ENCODE measurements at regions not wholly inside any gene's neighbourhood (a gene's known extent, or its start where the extent isn't known, plus 50 kb on each side); places are given as distances from the start of the nearest gene placed in this dataset.

DNA sequence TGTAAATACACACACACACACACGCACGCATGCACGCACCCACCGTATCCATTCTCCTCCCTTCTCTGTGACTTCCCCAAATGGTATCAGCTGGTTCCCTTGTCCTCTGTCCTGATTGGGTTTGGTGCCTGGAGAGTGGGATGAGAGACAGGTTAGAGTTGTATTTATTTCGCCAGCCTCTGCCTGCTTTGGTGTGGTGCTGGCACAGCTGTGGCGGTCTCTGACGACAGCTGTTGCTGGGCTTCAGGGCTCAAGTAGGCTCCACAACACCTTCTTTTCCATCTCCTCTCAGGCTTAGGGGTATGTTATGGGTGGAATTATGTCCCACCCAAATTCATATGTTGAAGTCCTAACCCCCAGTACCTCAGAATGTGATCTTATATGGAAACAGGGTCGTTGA lies 94.9 kb upstream of the ITGA6 start:
- no peak for FAIRE-seq
- WGBS, 2 donors, result 76 to 82% methylated on average over 8 of the region's 8 CpGs
- no peak for ATAC-seq

DNA sequence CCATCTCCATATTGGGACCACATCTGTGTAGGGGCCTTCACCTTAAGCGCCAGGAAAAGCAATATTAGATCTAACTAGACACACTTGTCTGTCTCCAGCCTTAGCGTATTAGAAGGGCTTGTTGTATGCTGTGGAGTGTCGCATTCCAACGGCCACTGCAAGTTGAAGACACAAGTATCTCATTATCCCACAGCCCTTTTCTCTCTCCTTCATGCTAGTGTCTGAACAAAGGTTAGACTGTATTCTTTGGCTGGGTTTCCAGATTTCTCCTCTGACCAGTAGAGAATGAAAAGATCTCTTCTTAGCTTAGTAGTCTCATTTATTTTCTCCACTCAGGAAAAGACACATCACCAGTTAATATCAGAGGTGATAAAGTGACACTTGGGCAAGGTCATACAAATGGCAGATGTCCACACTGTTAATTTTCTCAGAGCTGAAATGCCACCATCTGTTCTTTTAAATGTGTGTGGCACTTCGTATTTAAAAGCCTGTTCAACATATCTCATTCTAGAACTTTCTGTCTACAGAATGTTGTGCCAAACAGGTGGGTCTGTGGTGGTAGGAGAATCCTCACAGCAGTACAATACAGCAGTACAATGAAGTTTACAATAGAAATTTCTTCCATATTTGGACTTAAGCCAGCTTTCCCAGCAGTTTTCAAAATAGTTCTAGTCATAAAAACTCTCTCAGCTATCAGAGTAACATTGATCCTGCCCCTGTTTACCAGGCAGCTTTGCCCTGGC lies 94.0 kb upstream of the ITGA6 start:
- H3K27me3 ChIP-seq, result no peaks in the 10 kb centered on the region
- peaks cover 24 to 42% (median 34%) of the 10 kb centered on the region in 3 donors for H3K4me1 ChIP-seq
- no peaks in the 10 kb centered on the region for H3K36me3 ChIP-seq
- peak overlapping the region; percentile 24 to 71 (median 66) for H3K27ac ChIP-seq
- peak in 3 of 4 donors; percentile 5 to 30 (median 6) for ATAC-seq
- TF ChIP-seq, protein P1, sequence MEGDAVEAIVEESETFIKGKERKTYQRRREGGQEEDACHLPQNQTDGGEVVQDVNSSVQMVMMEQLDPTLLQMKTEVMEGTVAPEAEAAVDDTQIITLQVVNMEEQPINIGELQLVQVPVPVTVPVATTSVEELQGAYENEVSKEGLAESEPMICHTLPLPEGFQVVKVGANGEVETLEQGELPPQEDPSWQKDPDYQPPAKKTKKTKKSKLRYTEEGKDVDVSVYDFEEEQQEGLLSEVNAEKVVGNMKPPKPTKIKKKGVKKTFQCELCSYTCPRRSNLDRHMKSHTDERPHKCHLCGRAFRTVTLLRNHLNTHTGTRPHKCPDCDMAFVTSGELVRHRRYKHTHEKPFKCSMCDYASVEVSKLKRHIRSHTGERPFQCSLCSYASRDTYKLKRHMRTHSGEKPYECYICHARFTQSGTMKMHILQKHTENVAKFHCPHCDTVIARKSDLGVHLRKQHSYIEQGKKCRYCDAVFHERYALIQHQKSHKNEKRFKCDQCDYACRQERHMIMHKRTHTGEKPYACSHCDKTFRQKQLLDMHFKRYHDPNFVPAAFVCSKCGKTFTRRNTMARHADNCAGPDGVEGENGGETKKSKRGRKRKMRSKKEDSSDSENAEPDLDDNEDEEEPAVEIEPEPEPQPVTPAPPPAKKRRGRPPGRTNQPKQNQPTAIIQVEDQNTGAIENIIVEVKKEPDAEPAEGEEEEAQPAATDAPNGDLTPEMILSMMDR (IDR thresholded peaks at IDR 0.05), result no peak
- FAIRE-seq, result no peak
- no peak for DNase-seq
- intact Hi-C loops (cut with DNase I), result no loop called here
- no peak overlapping the region for H3K4me3 ChIP-seq
- H3K9me3 ChIP-seq, result no peaks in the 10 kb centered on the region
- 25 to 30% methylated on average over 5 of the region's 5 CpGs for WGBS, 2 donors

More for the DNA sequence above, 94.9 kb upstream of the ITGA6 start:
- no peaks in the 10 kb centered on the region for H3K9me3 ChIP-seq
- H3K4me3 ChIP-seq, result no peak overlapping the region
- DNase-seq, result no peak
- H3K4me1 ChIP-seq, result peaks cover 24 to 46% (median 34%) of the 10 kb centered on the region in 3 donors
- TF ChIP-seq, protein P1 (IDR thresholded peaks at IDR 0.05), result no peak
- H3K27ac ChIP-seq, result peak overlapping the region in 2 of 4 donors; percentile 68 to 71
- no peaks in the 10 kb centered on the region for H3K36me3 ChIP-seq
- intact Hi-C loops (cut with DNase I), result no loop called here
- H3K27me3 ChIP-seq, result no peaks in the 10 kb centered on the region

- Histone ChIP-seq H3K4me1 (peaks cover 26 to 41% (median 38%) of the 10 kb centered on the region in 3 donors), H3K27ac (peak overlapping the region; percentile 24 to 71 (median 66)), H3K36me3 (no peaks in the 10 kb centered on the region), H3K27me3 (no peaks in the 10 kb centered on the region), H3K9me3 (no peaks in the 10 kb centered on the region), H3K4me3 (no peak overlapping the region)
- FAIRE-seq (no peak), ATAC-seq (no peak), DNase-seq (no peak)
- 20 to 48% methylated on average over 1 of the region's 1 CpG for WGBS, 2 donors
- intact Hi-C loops (cut with DNase I), result no loop called here
- TF ChIP-seq, protein P1 (IDR thresholded peaks at IDR 0.05), result no peak
These were observed 93.4 kb upstream of the ITGA6 start for GRCh38 chr2:172333978-172334330.

DNA sequence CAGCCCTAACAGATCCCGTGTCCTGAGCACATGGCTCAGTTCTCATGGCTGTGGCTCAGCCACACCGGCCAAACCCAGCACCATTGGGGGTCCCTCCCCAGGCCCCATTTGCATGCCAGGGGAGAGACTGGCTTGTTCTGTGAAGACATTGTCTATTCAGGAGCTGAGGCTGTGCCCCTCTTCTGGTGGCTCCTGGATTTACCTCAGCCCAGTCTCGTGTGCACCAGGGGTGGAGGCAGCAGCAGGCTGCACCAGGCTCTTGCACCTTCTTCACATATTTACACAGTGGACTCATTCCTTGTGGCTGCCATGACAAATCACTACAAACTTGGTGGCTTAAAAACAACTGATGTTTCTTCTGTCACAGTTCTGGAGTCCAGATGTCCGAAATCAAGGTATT lies 92.4 kb upstream of the ITGA6 start:
- Histone ChIP-seq H3K4me3 (no peak overlapping the region), H3K27me3 (no peaks in the 10 kb centered on the region), H3K27ac (peak overlapping the region; percentile 22 to 68 (median 44)), H3K4me1 (peaks cover 36 to 41% (median 41%) of the 10 kb centered on the region in 3 donors), H3K9me3 (no peaks in the 10 kb centered on the region), H3K36me3 (no peaks in the 10 kb centered on the region)
- no peak for FAIRE-seq
- peak; percentile 3 to 37 (median 21) for ATAC-seq
- WGBS, 2 donors, result 55 to 58% methylated on average over 4 of the region's 4 CpGs
- TF ChIP-seq, protein P1 (IDR thresholded peaks at IDR 0.05), result no peak
- intact Hi-C loops (cut with DNase I), result no loop called here
- DNase-seq, result no peak

DNA sequence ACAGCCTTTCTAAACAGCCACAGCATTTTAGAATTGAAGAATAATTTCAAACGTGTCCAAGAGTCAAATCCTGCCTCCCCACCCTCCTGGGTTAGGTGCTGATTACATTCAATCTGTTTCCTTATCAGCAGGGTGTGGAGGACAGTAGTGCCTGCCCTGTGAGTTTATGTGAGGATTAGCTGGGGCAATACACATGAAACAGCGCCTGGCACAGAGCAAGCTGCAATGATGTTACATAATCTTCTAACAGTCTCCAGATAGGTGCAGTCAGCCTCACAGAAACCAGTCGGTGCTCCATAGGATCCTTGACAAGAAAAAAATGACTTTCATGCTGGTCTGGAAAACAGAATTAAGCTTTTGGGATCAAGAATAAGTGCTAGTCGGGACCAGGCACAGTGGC lies 91.7 kb upstream of the ITGA6 start:
- no peak for DNase-seq
- no peaks in the 10 kb centered on the region for H3K36me3 ChIP-seq
- no peak for FAIRE-seq
- ATAC-seq, result peak in 2 of 4 donors; percentile 37 to 38
- peak overlapping the region in 3 of 4 donors; percentile 33 to 68 (median 55) for H3K27ac ChIP-seq
- no peaks in the 10 kb centered on the region for H3K9me3 ChIP-seq
- H3K4me3 ChIP-seq, result no peak overlapping the region
- intact Hi-C loops (cut with DNase I), result no loop called here
- 8 to 36% methylated on average over 4 of the region's 4 CpGs for WGBS, 2 donors
- no peaks in the 10 kb centered on the region for H3K27me3 ChIP-seq
- TF ChIP-seq, protein P1 (IDR thresholded peaks at IDR 0.05), result no peak
- H3K4me1 ChIP-seq, result peaks cover 39 to 46% (median 43%) of the 10 kb centered on the region in 3 donors
